ENCODE measurements at regions not wholly inside any gene's neighbourhood (a gene's known extent, or its start where the extent isn't known, plus 50 kb on each side); places are given as distances from the start of the nearest gene placed in this dataset.
A peak's percentile ranks its signal among the peaks of the same experiment; 100 is the strongest.

- Histone ChIP-seq H3K79me2 (ENCODE audit: insufficient read depth) (no peaks in the 10 kb centered on the region), H3K4me3 (ENCODE audit: low read depth in 2 of 2, low read length in 1 of 2) (no peak overlapping the region), H3K36me3 (replicated peaks in 1 of 2; ENCODE audit: control insufficient read depth in 1 of 2, insufficient read depth in 2 of 2, low read length in 1 of 2) (no peaks in the 10 kb centered on the region), H3K9ac (no peak overlapping the region), H3K9me3 (no peaks in the 10 kb centered on the region), H3K9me2 (no peaks in the 10 kb centered on the region), H3K4me2 (no peak overlapping the region), H3K27me3 (ENCODE audit: insufficient read depth) (0 out of 2 replicates have a peak, but pooled peaks cover 5% of the 10 kb centered on the region), H3F3A (replicated peaks; ENCODE audit: insufficient read depth) (no peaks in the 10 kb centered on the region), H3K27ac (ENCODE audit: low read depth in 2 of 2, low read length in 1 of 2) (no peak overlapping the region), H4K20me1 (ENCODE audit: insufficient read depth) (no peaks in the 10 kb centered on the region), H3K4me1 (ENCODE audit: control insufficient read depth in 1 of 2, insufficient read depth in 2 of 2, low read depth in 1 of 2, low read length in 1 of 2) (peaks cover 0 to 2% of the 10 kb centered on the region in 2 experiments; a peak in 1 of 4 replicates), H2AFZ (ENCODE audit: low read depth) (no peak overlapping the region)
- CTCF ChIA-PET: interaction anchor here (0.8 to 1.4 kb wide), 2 partner anchors 9 to 40 kb away, joined by 3 read pairs; no protein-coding TSS in a partner anchor
- no peak for TF ChIP-seq GATA2 (CRISPR knock-in tag; IDR thresholded peaks at IDR 0.05)
- TF ChIP-seq POLR2AphosphoS5 (IDR thresholded peaks at IDR 0.05; ENCODE audit: low read depth, low read length): no peak
- TF ChIP-seq RCOR1 (IDR thresholded peaks at IDR 0.05; ENCODE audit: low read length): no peak
- TF ChIP-seq YY1 (IDR thresholded peaks at IDR 0.05; ENCODE audit: low read depth): no peak
- TF ChIP-seq IRF3 (IDR thresholded peaks at IDR 0.05; ENCODE audit: low read depth, low read length): no peak
- no peak for TF ChIP-seq SIN3A (IDR thresholded peaks at IDR 0.05; ENCODE audit: borderline replicate concordance, low read depth, low read length)
- 65% methylated on average over 4 of the region's 4 CpGs for WGBS (ENCODE audit: low lambda C conversion rate)
- DNase-seq: no peak
- POLR2A ChIA-PET: no interaction called here
These were observed 114.3 kb downstream of the ASCL4 start for GRCh38 chr12:107888789-107889188.

GRCh38 chr12:107891967-107892366 is 117.5 kb downstream of the ASCL4 start:
- Histone ChIP-seq H3K4me2 (no peak overlapping the region), H3K9ac (no peak overlapping the region), H3K79me2 (ENCODE audit: insufficient read depth) (no peaks in the 10 kb centered on the region), H3K27me3 (ENCODE audit: insufficient read depth) (0 out of 2 replicates have a peak, but pooled peaks cover 5% of the 10 kb centered on the region), H3K27ac (ENCODE audit: low read depth in 2 of 2, low read length in 1 of 2) (no peak overlapping the region), H3K9me2 (no peaks in the 10 kb centered on the region), H3K4me3 (ENCODE audit: low read depth in 2 of 2, low read length in 1 of 2) (no peak overlapping the region), H3F3A (replicated peaks; ENCODE audit: insufficient read depth) (no peaks in the 10 kb centered on the region), H3K4me1 (ENCODE audit: control insufficient read depth in 1 of 2, insufficient read depth in 2 of 2, low read depth in 1 of 2, low read length in 1 of 2) (no peaks in the 10 kb centered on the region; a peak in 1 of 4 replicates), H3K9me3 (no peaks in the 10 kb centered on the region), H2AFZ (ENCODE audit: low read depth) (no peak overlapping the region), H3K36me3 (replicated peaks in 1 of 2; ENCODE audit: control insufficient read depth in 1 of 2, insufficient read depth in 2 of 2, low read length in 1 of 2) (no peaks in the 10 kb centered on the region), H4K20me1 (ENCODE audit: insufficient read depth) (no peaks in the 10 kb centered on the region)
- POLR2A ChIA-PET: no interaction called here
- CTCF ChIA-PET: interaction anchor here (2.6 kb wide), 1 partner anchor 21 kb away, joined by 9 read pairs; no protein-coding TSS in a partner anchor
- 59% methylated on average over 3 of the region's 3 CpGs for WGBS (ENCODE audit: low lambda C conversion rate)
- TF ChIP-seq MAX (IDR thresholded peaks at IDR 0.05; ENCODE audit: low read depth) (no peak), SMC3 (IDR thresholded peaks at IDR 0.05; ENCODE audit: low read depth, low read length) (peak; percentile 17; the same call in 1 of the 2 replicates), RAD21 (IDR thresholded peaks at IDR 0.05; ENCODE audit: low read length) (peak; percentile 42), FOXJ3 (CRISPR knock-in tag; IDR thresholded peaks at IDR 0.05) (no peak), CTCF (IDR thresholded peaks at IDR 0.05) (peak; percentile 46)
- no peak for DNase-seq

Data from SK-N-SH (cell line).